HUES48 (cell line): ENCODE measurements at regions not wholly inside any gene's neighbourhood (a gene's known extent, or its start where the extent isn't known, plus 50 kb on each side); places are given as distances from the start of the nearest gene placed in this dataset.

Experiments
- H3K27ac ChIP-seq: one replicate; pipeline ENCODE4 v1.7.0; 2013; ENCODE audit warnings: low read depth, low read length, inconsistent platforms
- H3K27me3 ChIP-seq: 2 replicates; pipeline ENCODE4 v1.6.1; 2013; ENCODE audit warnings: mild to moderate bottlenecking, low read length; ENCODE audit not compliant: control insufficient read depth, insufficient read depth
- H3K36me3 ChIP-seq: 2 replicates; pipeline ENCODE4 v1.6.1; 2013; ENCODE audit warnings: low read length; ENCODE audit not compliant: control insufficient read depth, insufficient read depth
- H3K4me1 ChIP-seq: 2 replicates; pipeline ENCODE4 v1.6.1; 2013; ENCODE audit warnings: mild to moderate bottlenecking, low read length; ENCODE audit not compliant: control insufficient read depth, insufficient read depth
- H3K4me3 ChIP-seq: 2 replicates; pipeline ENCODE4 v1.5.1; 2013; ENCODE audit warnings: mild to moderate bottlenecking, low read depth, low read length
- H3K9ac ChIP-seq: 2 replicates; pipeline ENCODE4 v1.6.1; 2013; ENCODE audit warnings: mild to moderate bottlenecking, low read depth, low read length, moderate library complexity
- H3K9me3 ChIP-seq: 2 replicates; pipeline ENCODE4 v1.6.1; 2013; ENCODE audit warnings: low read length; ENCODE audit not compliant: control insufficient read depth, insufficient read depth

DNA sequence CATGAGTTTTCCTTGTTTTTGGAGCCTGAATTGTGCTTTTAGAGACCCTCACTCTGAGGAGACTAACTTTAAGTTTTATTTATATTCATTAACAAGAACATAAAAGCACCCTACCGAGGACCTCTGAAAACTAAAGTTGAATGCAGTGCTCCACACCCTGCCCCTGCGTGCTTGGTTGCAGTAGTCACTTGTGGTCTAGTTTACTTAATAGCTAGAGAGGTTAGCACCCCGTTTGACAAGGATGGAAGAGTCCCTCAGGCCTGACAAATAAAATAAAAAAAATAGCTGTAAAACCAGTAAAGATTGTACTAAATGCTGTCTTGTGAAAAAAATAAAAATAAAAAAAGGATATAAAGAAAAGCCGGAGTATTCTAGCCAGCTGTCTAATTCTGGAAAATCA, 395.2 kb downstream of the MTX2 start:
- Histone ChIP-seq H3K4me3 (no peak overlapping the region), H3K9ac (no peak overlapping the region), H3K27me3 (peaks cover 50% of the 10 kb centered on the region), H3K36me3 (no peaks in the 10 kb centered on the region), H3K27ac (no peak overlapping the region), H3K9me3 (no peaks in the 10 kb centered on the region), H3K4me1 (peaks cover 8% of the 10 kb centered on the region)

GRCh38 chr2:176665086-176665485, 395.8 kb downstream of the MTX2 start:
- Histone ChIP-seq H3K27ac (no peak overlapping the region), H3K27me3 (peaks cover 50% of the 10 kb centered on the region), H3K36me3 (no peaks in the 10 kb centered on the region), H3K9me3 (no peaks in the 10 kb centered on the region), H3K4me1 (peaks cover 13% of the 10 kb centered on the region), H3K4me3 (no peak overlapping the region), H3K9ac (no peak overlapping the region)

DNA sequence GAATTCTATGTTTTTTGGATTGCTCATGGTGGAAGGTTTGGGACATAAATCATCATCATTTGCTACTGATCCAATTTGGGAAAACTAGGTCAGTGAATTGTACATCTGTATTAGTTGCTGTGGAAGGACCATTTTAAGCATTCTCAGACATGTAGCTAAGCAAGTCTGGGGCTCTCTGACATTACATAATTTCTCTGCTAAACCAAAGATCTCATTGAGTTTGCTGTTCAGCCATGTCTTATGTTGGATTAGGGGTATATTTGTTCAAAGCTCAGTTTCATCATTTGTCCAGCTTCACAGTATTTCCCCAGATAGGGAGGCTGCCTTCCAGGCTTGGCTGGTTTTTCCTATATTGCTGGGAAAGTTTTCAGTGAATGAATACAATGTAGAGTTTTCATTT, 399.7 kb downstream of the MTX2 start:
- Histone ChIP-seq H3K4me1 (peaks cover 9% of the 10 kb centered on the region), H3K36me3 (no peaks in the 10 kb centered on the region), H3K9me3 (no peaks in the 10 kb centered on the region), H3K9ac (no peak overlapping the region), H3K27me3 (peaks cover 24% of the 10 kb centered on the region), H3K4me3 (no peak overlapping the region), H3K27ac (no peak overlapping the region)

DNA sequence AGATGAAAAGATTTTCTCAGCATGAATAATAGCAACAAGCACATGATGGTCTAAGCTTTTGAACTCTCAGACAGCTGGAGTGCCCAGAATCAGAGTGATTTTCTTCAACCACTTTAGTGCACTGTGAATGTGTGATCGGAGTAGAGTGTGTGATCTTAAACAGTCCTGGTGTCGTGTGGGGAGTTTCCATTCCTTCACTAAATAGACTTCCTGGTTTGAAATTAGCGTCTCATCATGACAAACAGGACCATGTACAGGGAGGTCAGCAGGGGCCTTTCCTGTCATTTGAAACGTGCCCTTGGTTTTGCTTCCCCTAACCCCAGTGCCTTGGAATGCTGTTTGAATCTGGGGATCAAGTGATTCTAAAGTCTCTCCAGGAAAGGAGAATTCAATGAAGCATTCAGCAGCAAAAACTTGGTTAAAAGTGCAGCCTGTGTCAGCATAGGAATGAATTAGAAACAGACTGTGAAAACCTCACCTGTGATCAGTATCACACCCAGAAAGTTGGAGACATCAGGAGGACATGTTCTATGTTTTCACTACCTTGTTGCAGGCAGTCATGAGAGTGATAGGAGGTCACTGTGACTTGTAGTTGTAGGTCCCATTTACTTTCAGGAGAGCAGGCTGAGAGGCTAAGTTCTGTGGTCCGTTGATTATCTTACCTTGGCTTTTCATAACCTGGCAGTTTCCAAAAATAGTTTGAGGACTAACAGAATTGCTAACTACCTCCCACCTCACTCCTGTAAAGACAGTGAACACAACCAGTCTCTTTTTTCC, 400.3 kb downstream of the MTX2 start:
- H3K9ac ChIP-seq = no peak overlapping the region
- H3K4me3 ChIP-seq = no peak overlapping the region
- H3K36me3 ChIP-seq = no peaks in the 10 kb centered on the region
- H3K27ac ChIP-seq = no peak overlapping the region
- H3K4me1 ChIP-seq = peaks cover 9% of the 10 kb centered on the region
- no peaks in the 10 kb centered on the region for H3K9me3 ChIP-seq
- peaks cover 19% of the 10 kb centered on the region for H3K27me3 ChIP-seq

GRCh38 chr2:176675271-176675949, 406.2 kb downstream of the MTX2 start:
- H3K9me3 ChIP-seq = no peaks in the 10 kb centered on the region
- H3K36me3 ChIP-seq = no peaks in the 10 kb centered on the region
- peaks cover 25% of the 10 kb centered on the region for H3K4me1 ChIP-seq
- H3K4me3 ChIP-seq = no peak overlapping the region
- H3K27me3 ChIP-seq = no peaks in the 10 kb centered on the region
- no peak overlapping the region for H3K9ac ChIP-seq
- H3K27ac ChIP-seq = no peak overlapping the region

DNA sequence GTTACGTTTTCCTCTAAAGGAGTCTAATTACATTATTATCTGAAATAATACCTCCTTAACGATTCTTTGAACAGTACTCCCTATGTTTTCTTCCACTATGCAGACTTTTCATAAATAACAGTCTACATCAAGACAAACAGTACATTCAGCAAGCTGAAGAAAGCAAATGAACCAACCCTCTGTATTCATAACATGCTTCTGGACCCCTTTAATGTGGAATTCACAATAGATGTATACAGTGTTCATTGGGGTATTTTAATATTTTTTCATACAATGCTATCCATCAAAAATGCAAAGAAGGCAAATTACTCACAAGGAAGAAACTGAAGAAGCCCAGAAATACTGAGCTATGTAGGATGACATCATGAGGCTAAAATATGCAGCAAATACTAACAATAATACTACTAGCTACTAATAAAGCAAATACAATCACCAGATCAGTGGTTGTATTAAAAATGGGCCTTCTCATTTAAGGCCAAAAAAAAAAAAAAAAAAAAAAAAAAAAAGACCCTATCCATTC, 408.6 kb downstream of the MTX2 start:
- no peaks in the 10 kb centered on the region for H3K36me3 ChIP-seq
- H3K9ac ChIP-seq = no peak overlapping the region
- H3K27ac ChIP-seq = no peak overlapping the region
- no peaks in the 10 kb centered on the region for H3K9me3 ChIP-seq
- H3K4me1 ChIP-seq = peaks cover 43% of the 10 kb centered on the region
- H3K27me3 ChIP-seq = no peaks in the 10 kb centered on the region
- no peak overlapping the region for H3K4me3 ChIP-seq

- Histone ChIP-seq H3K36me3 (no peaks in the 10 kb centered on the region), H3K4me1 (peaks cover 43% of the 10 kb centered on the region), H3K27me3 (no peaks in the 10 kb centered on the region), H3K9ac (no peak overlapping the region), H3K9me3 (no peaks in the 10 kb centered on the region), H3K27ac (no peak overlapping the region), H3K4me3 (no peak overlapping the region)
Measured at GRCh38 chr2:176678571-176678970, 409.3 kb downstream of the MTX2 start.

- Histone ChIP-seq H3K9ac (no peak overlapping the region), H3K27me3 (no peaks in the 10 kb centered on the region), H3K4me3 (no peak overlapping the region), H3K4me1 (peaks cover 43% of the 10 kb centered on the region), H3K36me3 (no peaks in the 10 kb centered on the region), H3K27ac (no peak overlapping the region), H3K9me3 (no peaks in the 10 kb centered on the region)
Measured at GRCh38 chr2:176679061-176679669, 409.9 kb downstream of the MTX2 start.

- Histone ChIP-seq H3K9ac (no peak overlapping the region), H3K27me3 (no peaks in the 10 kb centered on the region), H3K4me1 (peaks cover 36% of the 10 kb centered on the region), H3K36me3 (no peaks in the 10 kb centered on the region), H3K4me3 (no peak overlapping the region), H3K27ac (no peak overlapping the region), H3K9me3 (no peaks in the 10 kb centered on the region)
Measured at GRCh38 chr2:176680916-176681516, 411.8 kb downstream of the MTX2 start.

DNA sequence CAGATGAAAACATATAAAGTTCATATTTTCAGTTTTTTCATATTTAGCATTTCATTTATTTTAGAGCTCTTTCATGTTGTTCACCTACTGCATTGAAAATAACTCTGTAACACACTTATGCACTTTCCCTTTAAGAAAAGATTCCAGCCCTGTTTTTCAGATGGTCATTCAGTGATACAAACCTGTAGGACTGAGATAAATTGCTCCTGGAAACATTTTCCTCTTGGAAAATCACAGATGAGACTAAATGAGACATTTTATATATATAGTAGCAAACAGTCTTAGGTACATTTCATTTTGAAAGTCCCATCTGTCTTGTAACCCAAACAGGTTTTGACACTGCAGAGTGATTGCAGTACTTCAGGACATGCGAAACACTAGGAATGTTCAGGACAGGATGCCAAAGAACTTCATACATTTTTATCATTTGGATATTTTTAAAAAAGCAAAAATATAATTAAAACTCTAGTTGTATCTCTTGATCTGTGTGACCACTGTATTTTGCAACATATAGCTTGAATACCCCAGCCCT, 412.4 kb downstream of the MTX2 start:
- Histone ChIP-seq H3K4me3 (no peak overlapping the region), H3K4me1 (peaks cover 33% of the 10 kb centered on the region), H3K27me3 (no peaks in the 10 kb centered on the region), H3K27ac (no peak overlapping the region), H3K36me3 (no peaks in the 10 kb centered on the region), H3K9ac (no peak overlapping the region), H3K9me3 (no peaks in the 10 kb centered on the region)
